ENCODE measurements at regions not wholly inside any gene's neighbourhood (a gene's known extent, or its start where the extent isn't known, plus 50 kb on each side); places are given as distances from the start of the nearest gene placed in this dataset.

DNA sequence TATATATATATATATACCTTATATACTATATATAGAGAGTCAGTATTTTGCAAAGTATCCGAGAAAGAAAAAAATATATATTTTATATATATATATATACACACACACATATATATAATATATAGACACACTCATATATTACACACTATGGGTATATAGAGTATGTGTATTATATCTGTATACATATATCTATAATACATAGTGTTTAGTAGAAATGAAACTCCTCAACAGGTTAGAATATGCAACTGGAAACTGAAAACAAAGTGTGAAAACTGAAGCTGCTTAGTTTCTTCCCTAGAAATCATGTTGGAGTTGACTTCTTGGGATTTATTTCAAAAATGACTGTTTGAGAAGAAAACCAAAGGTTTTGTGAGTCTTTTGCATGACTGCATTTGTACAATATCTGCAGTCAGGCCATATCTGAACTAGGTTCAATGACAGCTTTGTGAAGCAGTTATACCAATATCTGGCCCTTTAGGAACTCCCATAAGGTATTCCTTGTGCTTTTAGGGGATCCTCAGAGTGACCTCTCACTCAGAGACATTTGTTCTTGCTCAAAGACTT is 284.1 kb downstream of the CASP12 start:
- no peak for DNase-seq (ENCODE audit: low read depth in 4 of 4, low spot score in 2 of 4)

DNA sequence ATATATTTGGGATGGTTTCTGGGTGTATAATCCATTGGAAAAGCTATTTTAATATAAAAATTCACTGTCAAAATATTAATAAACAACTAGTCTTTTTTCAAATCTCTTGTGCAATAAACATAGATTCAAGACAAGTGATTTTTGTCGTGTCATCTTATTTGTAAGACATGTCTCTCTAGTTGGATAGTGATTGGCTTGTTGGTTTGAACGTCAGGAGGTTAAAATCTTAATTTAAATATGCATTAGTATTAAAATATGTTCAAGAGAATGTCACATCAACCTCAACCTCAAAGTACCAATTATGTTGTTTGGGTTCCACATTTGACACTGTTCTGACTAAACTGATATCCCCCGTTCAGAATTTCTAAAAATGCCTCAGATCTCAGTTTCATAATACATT is 287.6 kb downstream of the CASP12 start:
- no peak for DNase-seq (ENCODE audit: low read depth in 4 of 4, low spot score in 2 of 4)

DNA sequence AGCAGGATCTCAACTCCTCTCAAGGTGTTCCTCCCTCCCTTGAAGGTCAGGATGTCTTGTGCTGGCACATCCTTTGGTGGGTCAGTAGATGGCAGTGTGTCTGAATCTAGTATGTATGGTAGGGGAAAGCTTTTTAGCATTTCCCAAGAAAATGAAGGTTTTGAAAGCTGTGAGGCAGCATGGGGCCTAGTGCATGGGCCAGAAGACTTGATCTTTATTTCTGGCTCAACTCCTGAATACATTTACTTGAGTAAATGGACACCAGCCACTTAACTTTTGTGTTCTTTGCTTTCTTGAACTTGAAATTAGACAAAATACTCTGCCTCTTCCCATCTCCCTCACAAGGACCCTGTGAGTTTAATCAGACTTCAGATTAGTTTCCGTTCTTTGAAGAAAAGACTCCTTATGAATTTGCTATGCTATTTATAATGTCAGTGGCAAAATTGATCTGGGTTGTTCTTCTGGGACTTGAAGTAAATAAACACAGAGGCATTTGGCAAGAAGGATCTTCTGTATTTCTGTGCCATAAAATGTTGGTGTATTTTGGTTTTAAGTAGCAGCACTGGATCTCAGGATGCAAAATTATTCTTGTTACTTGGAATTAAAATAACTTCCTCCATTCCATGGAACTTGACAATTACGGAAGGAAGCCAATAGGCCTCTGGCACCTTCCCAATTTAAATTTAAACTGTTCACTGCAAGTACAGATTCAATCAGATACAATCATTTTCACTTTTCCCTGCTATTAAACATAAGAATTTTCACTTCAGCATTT is 288.8 kb downstream of the CASP12 start:
- no peak for DNase-seq (ENCODE audit: low read depth in 4 of 4, low spot score in 2 of 4)

DNA sequence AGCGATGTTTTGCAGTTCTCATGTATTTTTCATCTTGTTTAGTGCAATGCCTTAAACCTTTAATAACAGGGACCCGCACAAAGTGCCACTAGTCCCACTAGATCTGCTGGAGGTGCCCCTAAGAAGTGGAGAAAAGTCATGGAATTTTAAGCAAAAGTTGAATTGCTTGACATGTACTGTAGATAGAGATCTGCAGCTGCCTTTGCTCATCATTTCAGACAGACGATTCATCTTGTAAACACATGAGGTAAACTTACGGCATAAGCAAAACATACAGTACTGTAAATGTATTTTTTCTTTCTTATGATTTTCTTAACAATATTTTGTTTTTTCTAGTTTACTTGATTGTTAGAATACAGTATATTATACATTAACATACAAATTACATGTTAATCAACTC is 295.6 kb downstream of the CASP12 start:
- DNase-seq (ENCODE audit: low read depth in 4 of 4, low spot score in 2 of 4), result no peak

DNA sequence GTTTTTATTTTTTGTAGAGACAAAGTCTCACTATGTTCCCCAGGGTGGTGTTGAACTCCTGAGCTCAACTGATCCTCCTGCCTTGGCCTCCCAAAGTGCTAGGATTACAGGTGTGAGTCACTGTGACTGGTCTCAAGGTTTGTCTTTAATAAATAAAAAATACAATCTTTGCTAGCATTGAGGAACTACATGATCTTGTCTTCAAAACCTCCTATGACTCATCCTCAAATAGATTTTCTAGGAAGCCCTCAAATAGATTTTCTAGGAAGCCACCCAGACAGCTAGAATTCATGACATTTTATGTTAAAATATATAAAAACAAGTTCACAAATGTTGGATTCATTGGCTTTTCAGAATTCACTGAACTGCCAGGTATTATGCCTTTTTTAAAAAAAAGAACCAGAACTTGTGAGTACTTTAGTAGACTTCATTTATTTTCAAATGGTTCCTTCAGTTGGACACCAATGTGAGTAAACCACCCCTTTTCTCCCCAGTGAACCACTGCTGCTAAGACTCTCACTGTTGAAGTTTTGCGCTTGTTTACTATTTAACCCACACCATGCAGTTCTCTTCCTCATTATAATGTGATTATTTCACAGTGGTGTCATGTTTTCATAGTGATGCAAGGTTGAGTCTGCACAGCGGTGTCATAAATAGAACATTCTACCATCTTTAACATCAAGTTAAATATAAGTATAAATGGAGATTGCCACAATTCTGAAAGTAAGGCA is 303.9 kb downstream of the CASP12 start:
- no peak for DNase-seq (ENCODE audit: low read depth in 4 of 4, low spot score in 2 of 4)

DNA sequence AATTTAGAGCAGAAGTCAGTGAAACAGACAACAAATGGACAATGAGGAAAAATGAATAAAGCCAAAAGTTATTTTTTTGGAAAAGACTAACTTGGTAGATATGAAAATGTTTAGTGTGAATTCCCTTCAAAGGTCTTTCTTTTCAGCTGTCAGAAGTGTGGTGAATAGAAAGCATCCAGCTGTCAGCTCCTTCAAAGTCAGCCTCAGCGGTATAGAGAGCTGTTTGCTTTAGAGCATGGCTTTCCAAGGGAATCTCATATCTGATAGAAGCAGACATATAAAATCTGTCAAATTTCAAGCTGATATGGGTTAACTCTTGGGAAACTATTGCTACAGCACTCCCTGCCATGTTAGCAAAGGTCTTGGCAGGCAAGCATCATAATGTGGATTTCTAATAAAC is 309.3 kb downstream of the CASP12 start:
- no peak for DNase-seq (ENCODE audit: low read depth in 4 of 4, low spot score in 2 of 4)

DNA sequence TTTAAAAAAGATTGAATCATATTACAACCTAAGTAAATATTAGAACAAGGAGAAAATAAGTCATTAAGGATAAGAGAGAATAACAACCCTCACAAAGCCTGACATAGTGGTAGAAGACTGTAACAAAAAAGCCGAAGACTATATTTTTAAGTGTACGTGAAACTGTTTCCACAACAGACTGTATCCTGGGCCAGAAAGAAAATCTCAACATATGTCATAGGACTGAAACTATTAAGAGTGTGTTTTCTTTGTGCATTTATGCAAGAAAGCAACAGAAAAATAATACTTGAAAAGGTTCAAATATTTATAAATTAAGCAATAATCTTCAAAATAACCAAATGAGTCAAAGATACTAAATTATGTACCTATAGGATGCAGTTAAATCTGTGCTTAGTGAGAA is 309.8 kb downstream of the CASP12 start:
- no peak for DNase-seq (ENCODE audit: low read depth in 4 of 4, low spot score in 2 of 4)

DNA sequence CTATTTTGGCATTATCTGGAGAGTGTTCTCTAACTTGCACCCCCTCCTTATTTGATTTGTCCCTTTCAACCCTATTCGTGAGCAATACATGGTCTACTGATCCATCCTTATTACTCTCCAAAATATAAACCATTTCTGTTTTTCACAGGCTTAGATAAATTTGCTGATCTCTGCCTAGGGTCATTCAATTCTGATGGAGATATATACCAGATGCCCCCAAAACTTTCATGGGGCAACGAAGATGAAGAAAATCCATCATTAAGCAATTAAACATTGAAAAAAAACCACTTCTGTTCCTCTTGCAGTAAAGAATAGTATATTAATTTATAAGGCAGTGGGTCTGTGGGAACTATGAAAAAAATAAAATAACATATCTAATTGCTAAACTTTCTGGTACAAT is 313.4 kb downstream of the CASP12 start:
- no peak for DNase-seq (ENCODE audit: low read depth in 4 of 4, low spot score in 2 of 4)

DNA sequence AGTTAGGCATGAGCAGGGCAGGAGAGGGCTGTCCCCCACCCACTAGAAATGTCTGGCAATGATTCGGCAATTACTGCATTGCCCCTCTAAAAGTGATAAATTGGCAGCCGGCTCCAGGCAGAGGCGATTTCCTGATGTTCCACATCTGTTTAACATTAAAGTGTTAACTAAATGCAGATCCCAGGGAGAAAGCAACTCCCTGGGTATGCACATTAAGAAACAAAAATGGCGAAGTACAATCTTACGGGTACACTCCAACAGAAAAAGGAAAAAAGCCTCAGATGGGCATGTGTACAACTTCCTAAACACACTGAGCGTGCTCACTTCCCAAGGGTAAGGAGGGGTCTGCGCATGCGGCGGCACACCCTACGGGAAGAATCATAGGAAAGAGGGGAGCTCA is 314.4 kb downstream of the CASP12 start:
- DNase-seq (ENCODE audit: low read depth in 4 of 4, low spot score in 2 of 4), result no peak

DNA sequence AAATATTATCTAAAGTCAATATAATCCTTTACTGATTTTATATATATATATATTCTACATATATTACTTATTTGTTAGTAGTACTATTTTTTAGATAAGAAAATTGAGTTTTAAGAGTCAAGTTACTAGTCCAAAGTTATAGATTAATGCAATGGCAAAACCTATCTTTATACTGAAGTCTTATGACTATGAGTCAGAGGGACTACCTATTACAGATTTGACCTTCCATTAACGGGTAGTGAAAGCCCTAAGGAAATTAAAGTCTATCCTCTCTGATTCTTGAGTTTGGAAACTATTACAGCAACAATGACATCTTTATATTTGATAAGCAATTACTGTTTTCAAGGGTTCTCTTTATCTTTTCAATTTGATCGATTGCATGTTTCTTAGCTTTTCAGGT is 315.8 kb downstream of the CASP12 start:
- no peak for DNase-seq (ENCODE audit: low read depth in 4 of 4, low spot score in 2 of 4)

DNA sequence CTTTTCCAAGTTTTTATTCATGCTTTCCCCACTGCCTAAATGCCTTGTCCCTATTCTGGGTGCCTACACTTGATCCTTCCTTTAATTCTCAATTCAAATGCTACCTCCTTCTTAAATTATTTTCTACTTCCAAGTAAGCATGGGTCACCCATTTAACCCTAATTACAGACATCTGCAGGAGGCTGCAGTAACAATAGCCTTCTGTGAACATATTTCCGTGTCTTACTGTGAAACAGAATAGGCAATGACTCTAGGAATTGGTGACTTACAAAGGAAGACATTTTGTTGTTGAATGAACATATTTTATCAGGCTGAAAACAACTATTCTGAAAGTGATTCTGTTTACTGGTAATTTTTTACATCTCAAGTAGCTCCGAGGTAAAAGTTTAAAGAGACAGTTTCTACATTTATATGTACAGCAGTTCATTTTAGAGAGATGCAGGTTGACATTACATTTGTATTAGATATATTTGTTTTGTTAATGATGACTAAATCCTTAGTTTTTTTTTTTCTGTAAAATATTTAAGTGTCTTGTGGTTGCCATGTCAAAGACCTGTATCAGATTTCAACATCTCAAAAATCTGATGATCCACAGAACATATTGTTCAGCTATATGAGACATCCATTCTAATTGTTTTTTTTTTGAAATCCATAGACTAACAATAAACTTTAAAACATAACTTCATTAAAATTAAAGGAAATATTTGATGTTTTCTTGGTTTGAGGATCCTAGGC is 316.8 kb downstream of the CASP12 start:
- DNase-seq (ENCODE audit: low read depth in 4 of 4, low spot score in 2 of 4), result no peak

DNA sequence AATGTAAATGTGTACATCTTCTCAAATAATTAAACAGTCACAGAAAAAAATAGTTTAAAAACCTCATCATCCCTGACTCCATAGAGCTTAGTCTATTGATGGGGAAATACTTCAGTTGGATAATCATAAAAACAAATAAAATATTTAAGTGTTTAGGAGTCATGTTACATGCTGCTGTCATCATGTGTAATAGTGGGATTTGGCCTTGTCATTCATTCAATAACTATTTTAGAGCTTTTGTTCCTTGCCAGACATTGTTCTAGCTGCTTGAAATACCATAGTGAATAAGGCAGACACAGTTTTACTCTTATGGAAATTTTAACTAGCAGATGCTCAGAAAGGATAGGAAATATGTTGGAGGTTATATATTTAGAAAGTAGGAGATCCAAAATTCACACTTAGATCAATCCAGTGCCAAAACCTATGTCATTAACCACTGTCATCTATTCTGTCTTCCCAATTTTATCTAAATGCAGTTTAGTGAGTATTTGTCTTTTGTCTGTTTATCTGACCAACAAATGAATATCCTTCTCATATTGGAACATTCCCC is 324.7 kb downstream of the CASP12 start:
- DNase-seq (ENCODE audit: low read depth in 4 of 4, low spot score in 2 of 4), result no peak

DNA sequence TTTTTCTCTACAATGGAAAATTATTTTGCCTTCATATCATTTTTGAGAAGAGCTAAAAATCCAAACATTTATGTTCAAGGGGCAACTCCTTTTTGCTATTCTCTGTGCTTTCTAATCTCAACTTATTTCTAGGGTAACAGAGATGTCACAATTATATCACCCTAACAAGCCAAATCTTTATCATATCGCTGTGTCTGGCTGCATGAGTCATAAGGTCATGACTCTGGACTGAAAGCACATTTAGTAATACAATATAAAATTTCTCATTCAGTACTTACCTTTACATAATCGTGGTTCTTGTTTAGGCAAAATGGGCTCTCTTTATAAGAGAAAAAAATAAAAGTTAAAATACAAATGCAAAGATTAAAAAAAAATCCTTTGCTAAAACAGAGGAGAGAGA is 326.0 kb downstream of the CASP12 start:
- DNase-seq (ENCODE audit: low read depth in 4 of 4, low spot score in 2 of 4), result no peak

DNA sequence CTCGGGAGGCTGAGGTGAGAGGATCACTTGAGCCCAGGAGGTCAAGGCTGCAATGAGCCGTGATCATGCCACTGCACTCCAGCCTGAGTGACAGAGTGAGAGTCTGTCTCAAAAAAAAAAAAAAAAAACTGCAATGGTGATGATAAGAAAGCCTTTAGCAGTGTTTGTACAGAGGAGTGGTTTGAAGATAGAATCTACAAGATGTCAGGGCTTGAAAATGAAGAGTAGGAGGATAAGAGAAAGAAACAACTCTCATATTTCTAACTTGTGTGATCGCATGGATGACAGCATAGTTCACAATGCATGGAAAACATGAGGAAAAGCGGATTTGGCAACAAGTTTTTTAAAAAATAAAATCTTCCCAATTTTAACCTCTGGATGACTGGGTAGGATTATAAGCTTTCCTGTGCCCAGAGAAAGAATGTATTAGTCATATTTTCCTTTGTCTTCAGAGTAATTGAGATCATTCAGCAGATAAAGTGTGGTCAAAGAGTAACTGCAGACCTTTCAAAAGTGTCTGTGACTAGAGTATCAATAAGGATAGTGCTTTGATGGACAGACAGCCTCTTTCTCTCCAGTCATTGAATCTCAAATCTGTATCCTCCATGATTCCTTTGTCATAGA is 328.1 kb downstream of the CASP12 start:
- DNase-seq (ENCODE audit: low read depth in 4 of 4, low spot score in 2 of 4), result no peak

DNA sequence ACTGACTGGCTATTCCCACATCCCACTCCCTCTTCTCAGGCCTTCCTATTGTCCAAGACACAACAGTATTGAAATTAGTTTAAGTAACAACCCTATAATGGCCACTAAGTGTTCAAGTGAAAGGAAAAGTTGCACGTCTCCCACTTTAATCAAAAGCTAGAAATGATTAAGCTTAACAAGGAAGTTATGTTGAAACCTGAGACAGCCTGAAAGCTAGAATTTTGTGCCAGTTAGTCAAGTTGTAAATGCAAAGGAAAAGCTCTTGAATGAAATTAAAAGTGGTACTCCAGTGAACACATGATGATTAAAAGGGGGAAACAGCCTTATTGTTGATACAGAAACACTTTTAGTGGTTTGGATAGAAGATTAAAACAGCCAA is 332.7 kb downstream of the CASP12 start:
- no peak for DNase-seq (ENCODE audit: low read depth in 4 of 4, low spot score in 2 of 4)

DNA sequence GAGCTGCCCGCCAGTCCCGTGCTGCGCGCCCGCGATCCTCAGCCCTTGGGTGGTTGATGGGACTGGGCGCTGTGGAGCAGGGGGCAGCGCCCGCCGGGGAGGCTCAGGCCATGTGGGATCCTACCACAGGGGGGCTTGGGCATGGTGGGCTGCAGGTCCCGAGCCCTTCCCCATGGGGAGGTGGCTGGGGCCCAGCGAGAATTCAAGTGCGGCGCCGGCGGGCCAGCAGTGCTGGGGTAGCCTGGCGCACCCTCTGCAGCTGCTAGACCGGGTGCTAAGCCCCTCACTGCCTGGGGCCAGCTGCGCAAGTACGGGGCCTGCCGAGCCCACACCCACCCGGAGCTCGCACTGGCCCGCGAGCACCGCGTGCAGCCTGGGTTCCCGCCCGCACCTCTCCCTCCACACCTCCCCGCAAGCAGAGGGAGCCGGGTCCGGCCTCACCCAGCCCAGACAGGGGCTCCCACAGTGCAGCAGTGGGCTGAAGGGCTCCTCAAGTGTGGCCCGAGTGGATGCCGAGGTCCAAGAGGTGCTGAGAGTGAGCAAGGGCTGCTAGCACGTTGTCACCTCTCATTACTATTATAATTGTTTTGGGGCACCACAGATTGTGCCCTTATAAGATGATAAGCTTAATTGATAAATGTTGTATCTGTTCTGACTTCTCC is 333.2 kb downstream of the CASP12 start:
- DNase-seq (ENCODE audit: low read depth in 4 of 4, low spot score in 2 of 4), result no peak

DNA sequence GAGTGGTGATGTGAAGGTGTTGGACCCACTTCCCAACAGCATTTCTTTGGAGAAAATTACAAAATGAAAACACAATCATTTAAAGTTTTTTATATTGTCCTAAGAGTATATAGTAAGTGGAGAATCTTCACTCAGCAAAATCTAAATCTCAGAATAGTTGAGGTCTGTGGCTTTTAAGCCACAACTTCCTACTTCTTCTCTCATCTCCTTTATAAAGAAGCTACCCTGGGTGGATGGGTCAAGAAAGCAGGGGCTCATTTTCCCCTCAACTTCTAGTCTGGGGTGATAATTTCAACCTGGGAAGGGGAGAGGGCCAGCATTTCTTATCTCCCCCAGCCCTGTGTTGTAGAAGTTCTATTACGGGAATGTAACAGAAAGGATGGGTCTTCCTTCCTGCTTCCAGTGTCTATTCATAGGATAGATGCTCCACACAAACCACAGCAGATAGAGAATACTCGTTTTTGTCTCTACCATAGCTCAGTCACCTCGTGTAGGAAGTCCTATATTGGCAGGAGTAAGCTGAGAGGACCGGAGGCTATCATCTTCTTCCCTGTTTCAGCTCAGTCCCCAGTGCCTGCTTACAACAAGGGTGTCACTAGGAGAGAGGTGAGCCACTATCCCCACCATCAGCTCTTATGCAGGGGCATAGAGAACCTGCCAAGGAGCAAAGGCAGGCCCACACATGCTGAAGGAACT is 341.5 kb downstream of the CASP12 start:
- no peak for DNase-seq (ENCODE audit: low read depth in 4 of 4, low spot score in 2 of 4)

DNA sequence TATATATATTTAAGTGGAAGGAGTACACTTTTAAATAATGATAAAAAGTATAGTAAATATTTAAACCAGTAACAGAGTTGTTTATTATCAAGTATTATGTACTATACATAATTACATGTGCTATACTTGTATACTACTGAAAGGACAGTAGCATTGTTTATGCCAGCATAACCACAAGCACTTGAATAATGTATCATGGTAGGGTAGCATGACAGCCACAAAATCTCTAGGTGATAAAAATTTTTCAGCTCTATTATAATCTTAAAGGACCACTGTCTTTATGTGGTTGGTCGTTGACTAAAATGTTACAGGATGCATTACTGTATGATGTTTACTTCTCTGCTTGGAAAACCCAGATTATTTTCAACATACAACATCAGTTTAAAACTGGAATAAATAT is 349.2 kb downstream of the CASP12 start:
- no peak for DNase-seq (ENCODE audit: low read depth in 4 of 4, low spot score in 2 of 4)

DNA sequence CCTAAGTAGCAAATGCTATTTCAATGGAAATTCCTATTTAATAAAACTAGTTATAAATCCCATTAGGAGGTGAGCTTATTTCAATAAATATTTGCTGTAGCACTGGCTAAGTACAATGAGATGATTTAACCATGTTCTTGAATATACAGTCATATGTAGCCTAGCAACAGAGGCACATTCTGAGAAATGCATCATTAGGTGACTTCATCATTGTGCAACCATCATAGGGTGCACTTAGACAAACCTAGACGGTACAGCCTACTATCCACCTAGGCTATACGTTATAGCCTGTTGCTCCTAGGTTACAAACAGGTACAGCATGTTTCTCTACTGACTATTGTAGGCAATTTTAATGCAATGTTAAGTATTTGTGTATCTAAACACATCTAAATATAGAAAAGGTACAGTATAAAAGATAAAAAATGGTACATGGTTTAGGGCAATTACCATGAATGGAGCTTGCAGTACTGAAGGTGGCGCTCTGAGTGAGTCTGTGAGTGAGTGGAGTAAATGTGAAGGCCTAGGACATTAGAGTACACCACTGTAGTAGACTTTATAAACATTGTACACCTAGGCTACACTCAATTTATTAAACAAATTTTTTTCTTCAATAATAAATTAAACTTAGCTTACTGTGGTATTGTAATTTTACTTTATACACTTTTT is 350.1 kb downstream of the CASP12 start:
- DNase-seq (ENCODE audit: low read depth in 4 of 4, low spot score in 2 of 4), result no peak

Measured in left renal cortex interstitium (tissue), 4 donors.